ENCODE measurements at regions not wholly inside any gene's neighbourhood (a gene's known extent, or its start where the extent isn't known, plus 50 kb on each side); places are given as distances from the start of the nearest gene placed in this dataset.

DNA sequence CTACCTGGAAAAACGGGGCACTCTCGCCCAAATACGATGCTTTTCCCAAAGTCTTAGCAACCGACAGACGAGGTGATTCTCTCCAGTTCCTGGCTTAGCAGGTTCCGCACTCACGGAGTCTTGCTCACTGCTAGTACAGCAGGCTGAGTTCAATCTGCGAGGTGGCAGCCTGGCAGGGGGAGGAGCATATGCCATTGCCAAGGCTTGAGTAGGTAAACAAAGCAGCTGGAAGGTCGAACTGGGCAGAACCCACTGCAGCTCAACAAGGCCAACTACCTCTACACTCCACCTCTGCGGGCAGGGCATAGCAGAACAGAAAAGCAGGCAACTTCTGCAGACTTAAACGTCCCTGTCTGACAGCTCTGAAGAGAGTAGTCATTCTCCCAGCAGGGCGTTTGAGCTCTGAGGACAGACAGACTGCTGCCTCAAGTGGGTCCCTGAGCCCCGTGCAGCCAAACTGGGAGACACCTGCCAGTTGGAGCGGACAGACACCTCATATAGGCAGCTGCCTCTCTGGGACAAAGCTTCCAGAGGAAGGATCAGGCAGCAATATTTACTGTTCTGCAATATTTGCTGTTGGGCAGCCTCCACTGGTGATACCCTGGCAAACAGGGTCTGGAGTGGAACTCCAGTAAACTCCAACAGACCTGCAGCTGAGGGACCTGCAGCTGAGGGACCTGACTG, 73.4 kb upstream of the CADM2 start:
- DNase-seq: no peak

DNA sequence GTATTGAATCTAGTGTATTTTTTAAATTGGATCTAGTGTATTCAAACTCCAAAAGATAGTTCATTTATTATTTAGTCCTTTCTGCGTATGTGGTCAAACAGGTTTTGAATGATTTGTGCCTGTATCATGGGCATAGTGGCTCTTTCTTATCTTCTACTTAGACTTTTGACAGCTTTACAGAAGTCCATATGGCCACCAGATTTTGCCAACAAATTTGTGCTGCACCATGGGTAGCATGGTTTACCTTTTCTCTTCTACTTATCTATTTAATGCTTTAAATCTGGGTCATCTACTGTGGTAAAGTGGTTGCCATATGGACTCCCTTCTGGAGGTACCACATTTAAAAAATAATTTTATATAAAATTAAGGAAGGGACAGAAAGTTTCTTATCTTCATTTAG, 66.9 kb upstream of the CADM2 start:
- DNase-seq: no peak

DNA sequence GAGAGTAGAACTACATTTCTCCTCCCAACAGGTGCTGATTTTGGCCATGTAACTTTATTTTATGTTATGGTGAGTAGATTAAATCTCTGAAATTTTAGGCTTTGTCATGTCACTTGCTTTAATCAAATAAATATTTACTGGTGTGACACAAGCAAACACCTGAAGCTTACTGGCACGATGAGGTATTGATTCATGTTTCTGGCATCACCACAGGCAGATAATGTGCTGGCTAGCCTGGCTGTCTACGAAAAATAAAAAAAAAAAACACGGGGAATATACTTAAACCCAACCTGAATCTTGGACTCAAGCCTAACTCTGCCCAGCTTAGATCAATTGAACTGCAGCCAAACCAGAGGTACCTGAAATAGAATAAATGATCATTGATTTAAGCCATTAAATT, 65.6 kb upstream of the CADM2 start:
- no peak for DNase-seq

DNA sequence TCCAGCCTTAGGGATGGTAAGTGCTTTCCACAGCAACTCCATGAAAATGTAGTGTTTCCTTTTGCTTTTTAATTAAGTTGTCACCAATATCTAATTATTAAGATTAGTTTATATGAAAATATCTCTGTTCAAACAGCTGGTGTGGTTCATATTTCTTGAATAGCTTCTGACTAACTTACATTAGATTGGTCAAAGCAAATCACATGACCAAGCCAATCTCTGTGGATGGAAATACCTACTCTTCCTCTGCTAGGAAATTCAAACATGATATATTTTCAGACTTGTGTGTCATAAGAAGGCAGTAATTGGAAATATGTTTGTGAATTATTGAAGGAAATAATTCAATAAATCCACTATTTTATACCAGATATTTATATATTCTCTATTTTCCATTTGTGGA, 54.6 kb upstream of the CADM2 start:
- DNase-seq: no peak

DNA sequence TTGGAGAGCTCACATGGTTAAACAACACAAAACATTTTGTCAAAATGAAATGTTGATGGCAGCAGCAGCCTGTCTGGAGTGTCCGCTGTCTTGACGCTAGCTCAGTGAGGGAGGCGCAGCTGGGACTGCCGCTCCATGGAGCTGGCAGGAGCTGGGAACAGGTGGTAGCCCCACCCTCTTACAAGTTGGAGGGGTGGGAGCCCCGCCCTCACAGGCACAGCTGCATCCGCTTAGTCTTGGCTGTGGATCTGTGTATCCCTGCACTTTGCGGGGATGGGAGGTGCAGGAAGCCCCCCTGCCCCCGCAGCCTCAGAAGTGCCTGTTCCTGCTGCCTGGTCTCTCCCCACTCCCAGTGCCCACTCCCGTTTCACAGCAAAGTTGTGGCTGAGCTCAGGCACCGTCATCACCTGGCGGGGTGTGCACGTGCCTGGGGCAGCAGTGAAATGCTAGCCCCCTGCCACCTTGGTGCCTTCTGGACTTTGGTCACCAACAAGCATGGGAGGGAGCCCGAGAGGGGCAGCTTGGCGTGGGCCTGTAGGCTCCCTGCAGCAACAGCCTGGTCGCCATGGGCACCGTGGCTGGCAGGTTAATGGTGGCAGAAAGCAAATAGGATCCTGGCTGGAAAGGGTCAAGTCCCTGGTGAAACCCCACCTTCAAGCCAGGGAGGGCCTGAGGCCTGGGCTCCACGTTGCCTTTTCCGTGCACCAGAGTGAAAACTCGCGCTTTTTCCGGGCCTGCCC, 53.8 kb upstream of the CADM2 start:
- DNase-seq: peak; percentile 82

DNA sequence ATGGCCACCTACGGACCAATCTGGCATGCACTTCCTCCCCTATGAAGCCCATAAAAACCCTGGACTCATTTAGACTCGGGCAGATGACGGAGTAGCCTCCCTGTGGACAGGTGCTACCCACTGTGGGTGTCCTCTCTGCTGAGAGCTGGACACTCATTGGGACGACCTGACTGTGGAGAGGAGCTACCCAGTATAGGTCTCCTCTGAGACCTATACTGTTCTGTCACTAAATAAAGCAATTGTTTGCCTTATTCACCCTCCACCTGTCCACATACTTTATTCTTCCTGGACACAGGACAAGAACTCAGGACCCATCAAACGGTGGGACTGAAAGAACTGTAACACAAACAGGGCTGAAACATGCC, 53.3 kb upstream of the CADM2 start:
- no peak for DNase-seq

DNA sequence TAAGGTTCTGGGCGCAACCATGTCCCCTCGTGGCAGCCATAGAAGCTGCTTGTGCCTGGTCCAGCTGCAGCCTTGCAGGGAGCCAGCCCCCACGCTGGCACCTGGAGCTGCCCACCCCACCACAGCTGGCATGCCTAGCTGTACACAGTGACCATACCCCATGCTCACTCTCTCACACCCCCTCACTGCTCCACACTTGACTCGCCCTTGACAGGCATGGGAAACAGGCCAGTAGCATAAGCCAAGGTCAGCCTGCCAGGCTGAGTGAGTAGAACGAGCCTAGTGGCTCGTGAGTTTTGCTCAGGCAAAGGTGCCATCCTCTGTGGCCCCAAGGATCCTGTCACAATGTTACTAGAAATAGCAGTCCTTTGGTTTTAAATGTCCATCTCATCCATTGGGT, 52.7 kb upstream of the CADM2 start:
- peak; percentile 27 for DNase-seq
